SK-N-SH treated with all-trans-retinoic acid at 6 μM for 48 hours (cell line): ENCODE measurements at regions not wholly inside any gene's neighbourhood (a gene's known extent, or its start where the extent isn't known, plus 50 kb on each side); places are given as distances from the start of the nearest gene placed in this dataset.

Source experiments
- BACH2 ChIP-seq: fragments of 250-450 bp; sonication (Bioruptor Pico); IDR thresholded peaks from 2 replicates; pipeline ENCODE4 v1.9.0; 2021; ENCODE audit warnings: mild to moderate bottlenecking, borderline replicate concordance
- CSRNP3 ChIP-seq: fragments of 250-450 bp; sonication (Bioruptor Pico); IDR thresholded peaks from 2 replicates; pipeline ENCODE4 v1.5.1; 2021; ENCODE audit warnings: mild to moderate bottlenecking, moderate library complexity
- PPARA ChIP-seq: fragments of 250-450 bp; sonication (Bioruptor Pico); IDR thresholded peaks from 2 replicates; pipeline ENCODE4 v1.5.0; 2020; ENCODE audit warnings: mild to moderate bottlenecking, borderline replicate concordance
- TF ChIP-seq, protein P1 (sequence below): fragments of 250-450 bp; sonication (Bioruptor Pico); IDR thresholded peaks from 2 replicates; pipeline ENCODE4 v1.8.0; 2020; ENCODE audit warnings: mild to moderate bottlenecking, moderate library complexity, borderline replicate concordance

DNA sequence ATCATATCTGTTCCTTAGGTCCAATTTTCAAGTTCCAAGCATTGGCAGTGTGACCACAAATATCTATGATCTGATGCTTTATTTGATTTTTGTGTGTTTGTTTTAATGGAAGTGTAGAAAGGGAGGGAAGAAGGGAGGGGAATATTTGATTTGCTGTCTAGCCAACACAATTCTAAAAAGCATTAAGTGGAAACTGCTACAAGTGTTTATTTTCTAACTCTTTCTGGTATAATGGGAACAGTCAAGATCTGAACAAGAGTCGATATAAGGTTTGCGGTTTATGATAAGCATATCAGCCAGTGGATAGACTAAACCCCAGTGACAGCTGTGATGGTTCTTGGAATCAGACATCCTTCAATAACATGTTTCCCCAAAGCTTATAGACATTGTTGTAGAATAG is 267.8 kb upstream of the SNX7 start:
- no peak for TF ChIP-seq PPARA (CRISPR knock-in tag)
- TF ChIP-seq, protein P1, sequence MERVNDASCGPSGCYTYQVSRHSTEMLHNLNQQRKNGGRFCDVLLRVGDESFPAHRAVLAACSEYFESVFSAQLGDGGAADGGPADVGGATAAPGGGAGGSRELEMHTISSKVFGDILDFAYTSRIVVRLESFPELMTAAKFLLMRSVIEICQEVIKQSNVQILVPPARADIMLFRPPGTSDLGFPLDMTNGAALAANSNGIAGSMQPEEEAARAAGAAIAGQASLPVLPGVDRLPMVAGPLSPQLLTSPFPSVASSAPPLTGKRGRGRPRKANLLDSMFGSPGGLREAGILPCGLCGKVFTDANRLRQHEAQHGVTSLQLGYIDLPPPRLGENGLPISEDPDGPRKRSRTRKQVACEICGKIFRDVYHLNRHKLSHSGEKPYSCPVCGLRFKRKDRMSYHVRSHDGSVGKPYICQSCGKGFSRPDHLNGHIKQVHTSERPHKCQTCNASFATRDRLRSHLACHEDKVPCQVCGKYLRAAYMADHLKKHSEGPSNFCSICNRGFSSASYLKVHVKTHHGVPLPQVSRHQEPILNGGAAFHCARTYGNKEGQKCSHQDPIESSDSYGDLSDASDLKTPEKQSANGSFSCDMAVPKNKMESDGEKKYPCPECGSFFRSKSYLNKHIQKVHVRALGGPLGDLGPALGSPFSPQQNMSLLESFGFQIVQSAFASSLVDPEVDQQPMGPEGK (CRISPR knock-in tag): no peak
- no peak for TF ChIP-seq BACH2
- TF ChIP-seq CSRNP3 (CRISPR knock-in tag): no peak
